GM23338 (cell line): ENCODE measurements at regions not wholly inside any gene's neighbourhood (a gene's known extent, or its start where the extent isn't known, plus 50 kb on each side); places are given as distances from the start of the nearest gene placed in this dataset.

Source experiments
- ATAC-seq: fragments of 200-7000 bp; cut with Tn5 transposase; 3 replicates; pipeline ENCODE4 v1.9.1; 2020
- DNase-seq: peaks from one replicate; pipeline ENCODE4 v3.0.0-alpha.2; 2015; ENCODE audit warnings: low spot score
- H2AFZ ChIP-seq: fragments of 200-600 bp; sonication (generic); 2 replicates; pipeline ENCODE4 v1.8.0; 2016; ENCODE audit warnings: antibody characterized with exemption, mild to moderate bottlenecking, moderate library complexity
- H3F3A ChIP-seq: fragments of 200-600 bp; sonication (generic); replicated peaks from 2 replicates; pipeline ENCODE4 v1.8.0; 2017; ENCODE audit warnings: antibody characterized with exemption, mixed run types, low read depth
- H3K27ac ChIP-seq: fragments of 200-600 bp; sonication (generic); 2 replicates; pipeline ENCODE4 v1.6.1; 2016; ENCODE audit warnings: low read depth
- H3K27me3 ChIP-seq: fragments of 200-600 bp; sonication (generic); 2 replicates; pipeline ENCODE4 v1.8.0; 2016; ENCODE audit warnings: mild to moderate bottlenecking, mixed run types, moderate library complexity; ENCODE audit not compliant: insufficient read depth
- H3K36me3 ChIP-seq: fragments of 200-600 bp; sonication (generic); 2 replicates; pipeline ENCODE4 v1.8.0; 2016; ENCODE audit warnings: mild to moderate bottlenecking; ENCODE audit not compliant: insufficient read depth
- H3K4me1 ChIP-seq: fragments of 200-600 bp; sonication (generic); 2 replicates; pipeline ENCODE4 v1.8.0; 2016; ENCODE audit warnings: mild to moderate bottlenecking, moderate library complexity; ENCODE audit not compliant: insufficient read depth
- H3K4me2 ChIP-seq: fragments of 200-600 bp; sonication (generic); 2 replicates; pipeline ENCODE4 v1.7.1; 2017; ENCODE audit warnings: mixed run types
- H3K4me3 ChIP-seq: fragments of 200-600 bp; sonication (generic); 2 replicates; pipeline ENCODE4 v1.6.1; 2016; ENCODE audit warnings: mixed run types
- H3K79me2 ChIP-seq: fragments of 200-600 bp; sonication (generic); replicated peaks from 2 replicates; pipeline ENCODE4 v1.8.0; 2017; ENCODE audit warnings: mild to moderate bottlenecking; ENCODE audit not compliant: insufficient read depth
- H3K9me2 ChIP-seq: fragments of 200-600 bp; sonication (generic); 2 replicates; pipeline ENCODE4 v1.8.0; 2017; ENCODE audit not compliant: insufficient read depth
- H4K20me1 ChIP-seq: fragments of 200-600 bp; sonication (generic); replicated peaks from 2 replicates; pipeline ENCODE4 v1.8.0; 2017; ENCODE audit warnings: mild to moderate bottlenecking; ENCODE audit not compliant: insufficient read depth
- H3K27ac Mint-ChIP-seq: 2 replicates; pipeline ENCODE4 v1.8.0; 2020; ENCODE audit warnings: inconsistent platforms, mild to moderate bottlenecking, moderate library complexity, mixed read lengths
- H3K27me3 Mint-ChIP-seq: 3 replicates; pipeline ENCODE4 v1.8.0; 2022; ENCODE audit warnings: low read depth, mild to moderate bottlenecking, moderate library complexity, mixed read lengths, inconsistent platforms; ENCODE audit not compliant: insufficient read depth, poor library complexity
- H3K36me3 Mint-ChIP-seq: 3 replicates; pipeline ENCODE4 v1.8.0; 2021; ENCODE audit warnings: low read depth, mild to moderate bottlenecking, inconsistent platforms, moderate library complexity, mixed read lengths
- H3K4me1 Mint-ChIP-seq: 3 replicates; pipeline ENCODE4 v1.8.0; 2020; ENCODE audit warnings: mild to moderate bottlenecking, inconsistent platforms, mixed read lengths
- H3K4me3 Mint-ChIP-seq: 3 replicates; pipeline ENCODE4 v1.8.0; 2021; ENCODE audit warnings: moderate library complexity, mild to moderate bottlenecking, inconsistent platforms, mixed read lengths
- H3K9me3 Mint-ChIP-seq: 3 replicates; pipeline ENCODE4 v1.8.0; 2020; ENCODE audit warnings: moderate library complexity, mild to moderate bottlenecking, inconsistent platforms, mixed read lengths
- CREB1 ChIP-seq: fragments of 250-450 bp; sonication (Bioruptor Pico); IDR thresholded peaks from 2 replicates; pipeline ENCODE4 v1.5.0; 2020; ENCODE audit warnings: low read depth, mild to moderate bottlenecking, moderate library complexity
- CTCF ChIP-seq, 2 experiments: fragments of 200-600 bp in 1 of 2; sonication (generic) in 1 of 2; conservative IDR thresholded peaks; 2 replicates each; pipeline versions ENCODE4 v1.5.1 to v1.6.1; 2016 to 2017; ENCODE audit warnings: antibody characterized with exemption in 2 of 2, low read depth in 2 of 2, mild to moderate bottlenecking in 2 of 2, moderate library complexity in 1 of 2
- EZH2 ChIP-seq: fragments of 200-600 bp; sonication (generic); IDR thresholded peaks from one replicate; pipeline ENCODE4 v1.8.0; 2017; ENCODE audit warnings: antibody characterized with exemption, mild to moderate bottlenecking, low read depth; ENCODE audit not compliant: unreplicated experiment
- POLR2AphosphoS5 ChIP-seq: IDR thresholded peaks from 2 replicates; pipeline ENCODE4 v1.6.1; 2016; ENCODE audit warnings: antibody characterized with exemption, low read depth
- STAT1 ChIP-seq: IDR thresholded peaks from one replicate; pipeline ENCODE4 v1.6.1; 2016; ENCODE audit warnings: antibody characterized with exemption; ENCODE audit not compliant: unreplicated experiment
- ZNF114 ChIP-seq: fragments of 250-450 bp; sonication (Bioruptor Pico); IDR thresholded peaks from 2 replicates; pipeline ENCODE4 v1.5.0; 2020; ENCODE audit warnings: mild to moderate bottlenecking, moderate library complexity
- TF ChIP-seq, protein P1 (sequence below): IDR thresholded peaks from 2 replicates; pipeline ENCODE4 v1.6.1; 2016; ENCODE audit warnings: antibody characterized with exemption
- TF ChIP-seq, protein P2 (sequence below): fragments of 250-450 bp; sonication (Bioruptor Pico); IDR thresholded peaks from 2 replicates; pipeline ENCODE4 v1.5.0; 2020; ENCODE audit warnings: mild to moderate bottlenecking, moderate library complexity

DNA sequence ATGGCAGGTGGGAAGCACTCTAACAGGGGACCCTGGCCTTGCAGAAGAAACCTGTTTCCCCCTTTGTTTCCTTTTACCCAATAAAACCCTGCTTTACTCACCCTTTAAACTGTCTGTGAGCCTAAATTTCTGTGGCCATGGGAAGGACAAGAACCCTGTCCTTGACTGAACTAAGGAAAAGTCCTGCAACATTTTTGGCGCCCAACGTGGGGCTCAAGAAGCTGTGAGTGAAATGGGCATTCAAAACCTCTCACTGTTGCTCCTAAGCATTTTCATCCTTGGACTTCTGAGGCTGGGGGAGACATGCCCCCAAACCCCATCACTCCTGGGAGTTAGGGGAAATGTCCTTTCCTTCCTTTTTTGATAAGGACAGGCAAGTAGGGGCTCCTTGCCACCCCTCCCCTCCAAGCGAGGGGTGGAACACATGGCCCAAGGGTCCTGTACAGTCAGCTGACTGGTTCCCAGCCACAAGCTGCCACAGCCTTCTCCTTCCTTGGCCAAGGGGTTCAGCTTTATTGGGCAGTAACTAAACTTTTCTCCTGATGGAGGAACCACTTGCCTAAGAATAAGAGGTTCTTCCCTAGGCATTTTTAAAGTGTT is 381.6 kb downstream of the KLF5 start:
- Histone ChIP-seq H3K4me2 (no peak overlapping the region), H3K4me3 (no peak overlapping the region), H3K79me2 (no peaks in the 10 kb centered on the region), H3F3A (no peaks in the 10 kb centered on the region), H2AFZ (no peak overlapping the region), H3K4me1 (no peaks in the 10 kb centered on the region), H4K20me1 (no peaks in the 10 kb centered on the region), H3K9me2 (0 out of 2 replicates have a peak, but pooled peaks cover 6% of the 10 kb centered on the region), H3K27me3 (no peaks in the 10 kb centered on the region), H3K36me3 (peaks cover 22% of the 10 kb centered on the region), H3K27ac (no peak overlapping the region)
- H3K9me3 Mint-ChIP-seq = peaks cover 57% of the 10 kb centered on the region
- peak; percentile 54 for DNase-seq
- no peaks in the 10 kb centered on the region for H3K27me3 Mint-ChIP-seq
- H3K36me3 Mint-ChIP-seq = peaks cover 28% of the 10 kb centered on the region
- TF ChIP-seq STAT1 (no peak), POLR2AphosphoS5 (no peak)
- TF ChIP-seq, protein P1, sequence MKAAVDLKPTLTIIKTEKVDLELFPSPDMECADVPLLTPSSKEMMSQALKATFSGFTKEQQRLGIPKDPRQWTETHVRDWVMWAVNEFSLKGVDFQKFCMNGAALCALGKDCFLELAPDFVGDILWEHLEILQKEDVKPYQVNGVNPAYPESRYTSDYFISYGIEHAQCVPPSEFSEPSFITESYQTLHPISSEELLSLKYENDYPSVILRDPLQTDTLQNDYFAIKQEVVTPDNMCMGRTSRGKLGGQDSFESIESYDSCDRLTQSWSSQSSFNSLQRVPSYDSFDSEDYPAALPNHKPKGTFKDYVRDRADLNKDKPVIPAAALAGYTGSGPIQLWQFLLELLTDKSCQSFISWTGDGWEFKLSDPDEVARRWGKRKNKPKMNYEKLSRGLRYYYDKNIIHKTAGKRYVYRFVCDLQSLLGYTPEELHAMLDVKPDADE = no peak
- H3K4me1 Mint-ChIP-seq = no peaks in the 10 kb centered on the region
- H3K27ac Mint-ChIP-seq = no peak overlapping the region
- no peak for ATAC-seq
- H3K4me3 Mint-ChIP-seq = no peak overlapping the region

DNA sequence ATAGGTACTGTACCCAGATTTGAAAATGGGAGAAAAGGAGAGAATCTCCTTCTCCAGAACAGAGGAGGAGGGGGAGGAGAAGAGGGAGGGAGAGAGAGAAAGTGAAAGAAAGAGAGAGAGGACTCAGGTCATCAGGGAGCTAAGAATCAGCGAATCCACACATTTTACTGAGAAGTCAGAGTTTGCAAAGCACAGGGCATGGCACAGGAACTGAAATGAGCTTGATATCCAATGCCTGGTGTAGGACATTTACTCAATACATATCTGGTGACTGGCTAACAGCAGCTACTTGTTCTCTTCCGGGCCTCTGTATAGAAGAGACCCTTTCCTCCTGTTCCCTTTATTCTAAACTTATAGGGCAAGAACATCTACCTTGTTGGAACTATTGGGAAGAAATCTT is 375.1 kb downstream of the KLF5 start:
- H2AFZ ChIP-seq = no peak overlapping the region
- H3K4me1 Mint-ChIP-seq = no peaks in the 10 kb centered on the region
- no peak for ATAC-seq

DNA sequence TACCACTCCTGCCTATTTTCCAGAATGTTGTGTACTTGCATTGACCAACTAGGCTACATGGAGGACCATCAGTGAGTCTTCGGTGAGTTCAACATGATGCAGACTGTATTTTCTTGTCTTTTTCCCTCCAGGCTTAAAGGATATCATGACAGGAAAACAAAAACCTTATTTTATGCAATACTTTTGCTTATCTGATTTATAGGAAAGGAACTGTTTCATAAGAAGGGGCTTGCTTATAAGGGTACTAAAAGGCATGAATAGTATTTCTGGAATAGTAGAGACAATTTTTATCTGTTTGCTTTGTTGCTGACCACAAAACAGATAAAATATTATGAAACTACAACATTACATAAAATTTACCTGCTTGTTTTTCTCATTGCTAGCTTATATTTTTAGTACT is 374.7 kb downstream of the KLF5 start:
- no peaks in the 10 kb centered on the region for H3K4me1 Mint-ChIP-seq
- no peak overlapping the region for H3K4me2 ChIP-seq
- H3K9me3 Mint-ChIP-seq = peaks cover 10% of the 10 kb centered on the region
- TF ChIP-seq, protein P2, sequence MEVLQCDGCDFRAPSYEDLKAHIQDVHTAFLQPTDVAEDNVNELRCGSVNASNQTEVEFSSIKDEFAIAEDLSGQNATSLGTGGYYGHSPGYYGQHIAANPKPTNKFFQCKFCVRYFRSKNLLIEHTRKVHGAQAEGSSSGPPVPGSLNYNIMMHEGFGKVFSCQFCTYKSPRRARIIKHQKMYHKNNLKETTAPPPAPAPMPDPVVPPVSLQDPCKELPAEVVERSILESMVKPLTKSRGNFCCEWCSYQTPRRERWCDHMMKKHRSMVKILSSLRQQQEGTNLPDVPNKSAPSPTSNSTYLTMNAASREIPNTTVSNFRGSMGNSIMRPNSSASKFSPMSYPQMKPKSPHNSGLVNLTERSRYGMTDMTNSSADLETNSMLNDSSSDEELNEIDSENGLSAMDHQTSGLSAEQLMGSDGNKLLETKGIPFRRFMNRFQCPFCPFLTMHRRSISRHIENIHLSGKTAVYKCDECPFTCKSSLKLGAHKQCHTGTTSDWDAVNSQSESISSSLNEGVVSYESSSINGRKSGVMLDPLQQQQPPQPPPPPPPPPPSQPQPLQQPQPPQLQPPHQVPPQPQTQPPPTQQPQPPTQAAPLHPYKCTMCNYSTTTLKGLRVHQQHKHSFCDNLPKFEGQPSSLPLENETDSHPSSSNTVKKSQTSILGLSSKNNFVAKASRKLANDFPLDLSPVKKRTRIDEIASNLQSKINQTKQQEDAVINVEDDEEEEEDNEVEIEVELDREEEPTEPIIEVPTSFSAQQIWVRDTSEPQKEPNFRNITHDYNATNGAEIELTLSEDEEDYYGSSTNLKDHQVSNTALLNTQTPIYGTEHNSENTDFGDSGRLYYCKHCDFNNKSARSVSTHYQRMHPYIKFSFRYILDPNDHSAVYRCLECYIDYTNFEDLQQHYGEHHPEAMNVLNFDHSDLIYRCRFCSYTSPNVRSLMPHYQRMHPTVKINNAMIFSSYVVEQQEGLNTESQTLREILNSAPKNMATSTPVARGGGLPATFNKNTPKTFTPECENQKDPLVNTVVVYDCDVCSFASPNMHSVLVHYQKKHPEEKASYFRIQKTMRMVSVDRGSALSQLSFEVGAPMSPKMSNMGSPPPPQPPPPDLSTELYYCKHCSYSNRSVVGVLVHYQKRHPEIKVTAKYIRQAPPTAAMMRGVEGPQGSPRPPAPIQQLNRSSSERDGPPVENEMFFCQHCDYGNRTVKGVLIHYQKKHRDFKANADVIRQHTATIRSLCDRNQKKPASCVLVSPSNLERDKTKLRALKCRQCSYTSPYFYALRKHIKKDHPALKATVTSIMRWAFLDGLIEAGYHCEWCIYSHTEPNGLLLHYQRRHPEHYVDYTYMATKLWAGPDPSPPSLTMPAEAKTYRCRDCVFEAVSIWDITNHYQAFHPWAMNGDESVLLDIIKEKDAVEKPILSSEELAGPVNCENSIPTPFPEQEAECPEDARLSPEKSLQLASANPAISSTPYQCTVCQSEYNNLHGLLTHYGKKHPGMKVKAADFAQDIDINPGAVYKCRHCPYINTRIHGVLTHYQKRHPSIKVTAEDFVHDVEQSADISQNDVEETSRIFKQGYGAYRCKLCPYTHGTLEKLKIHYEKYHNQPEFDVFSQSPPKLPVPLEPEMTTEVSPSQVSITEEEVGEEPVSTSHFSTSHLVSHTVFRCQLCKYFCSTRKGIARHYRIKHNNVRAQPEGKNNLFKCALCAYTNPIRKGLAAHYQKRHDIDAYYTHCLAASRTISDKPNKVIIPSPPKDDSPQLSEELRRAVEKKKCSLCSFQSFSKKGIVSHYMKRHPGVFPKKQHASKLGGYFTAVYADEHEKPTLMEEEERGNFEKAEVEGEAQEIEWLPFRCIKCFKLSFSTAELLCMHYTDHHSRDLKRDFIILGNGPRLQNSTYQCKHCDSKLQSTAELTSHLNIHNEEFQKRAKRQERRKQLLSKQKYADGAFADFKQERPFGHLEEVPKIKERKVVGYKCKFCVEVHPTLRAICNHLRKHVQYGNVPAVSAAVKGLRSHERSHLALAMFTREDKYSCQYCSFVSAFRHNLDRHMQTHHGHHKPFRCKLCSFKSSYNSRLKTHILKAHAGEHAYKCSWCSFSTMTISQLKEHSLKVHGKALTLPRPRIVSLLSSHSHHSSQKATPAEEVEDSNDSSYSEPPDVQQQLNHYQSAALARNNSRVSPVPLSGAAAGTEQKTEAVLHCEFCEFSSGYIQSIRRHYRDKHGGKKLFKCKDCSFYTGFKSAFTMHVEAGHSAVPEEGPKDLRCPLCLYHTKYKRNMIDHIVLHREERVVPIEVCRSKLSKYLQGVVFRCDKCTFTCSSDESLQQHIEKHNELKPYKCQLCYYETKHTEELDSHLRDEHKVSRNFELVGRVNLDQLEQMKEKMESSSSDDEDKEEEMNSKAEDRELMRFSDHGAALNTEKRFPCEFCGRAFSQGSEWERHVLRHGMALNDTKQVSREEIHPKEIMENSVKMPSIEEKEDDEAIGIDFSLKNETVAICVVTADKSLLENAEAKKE = no peak
- no peak for TF ChIP-seq CTCF (conservative IDR thresholded peaks at IDR 0.05; ENCODE audit: low read depth in 2 of 2)
- no peak for TF ChIP-seq STAT1
- no peak for TF ChIP-seq CREB1 (CRISPR knock-in tag)

More for the DNA sequence above, 375.1 kb downstream of the KLF5 start:
- Histone ChIP-seq H3F3A (no peaks in the 10 kb centered on the region), H3K4me2 (no peak overlapping the region), H3K27me3 (no peaks in the 10 kb centered on the region), H3K9me2 (peaks cover 16% of the 10 kb centered on the region; the same call in 1 of the 2 replicates), H3K4me3 (no peak overlapping the region), H3K36me3 (no peaks in the 10 kb centered on the region), H4K20me1 (no peaks in the 10 kb centered on the region), H3K79me2 (no peaks in the 10 kb centered on the region), H3K27ac (no peak overlapping the region), H3K4me1 (no peaks in the 10 kb centered on the region)
- H3K9me3 Mint-ChIP-seq = peaks cover 11% of the 10 kb centered on the region
- H3K27me3 Mint-ChIP-seq = no peaks in the 10 kb centered on the region
- no peak overlapping the region for H3K4me3 Mint-ChIP-seq
- DNase-seq = no peak
- peaks cover 9% of the 10 kb centered on the region; the same call in 2 of the 3 replicates for H3K36me3 Mint-ChIP-seq
- TF ChIP-seq ZNF114 (CRISPR knock-in tag) = no peak
- no peak for TF ChIP-seq CREB1 (CRISPR knock-in tag)
- no peak for TF ChIP-seq EZH2
- no peak overlapping the region for H3K27ac Mint-ChIP-seq

More for the DNA sequence above, 374.7 kb downstream of the KLF5 start:
- no peak overlapping the region for H3K27ac ChIP-seq
- H3K4me1 ChIP-seq = no peaks in the 10 kb centered on the region
- no peak for DNase-seq
- no peaks in the 10 kb centered on the region for H3K79me2 ChIP-seq
- no peaks in the 10 kb centered on the region for H3K27me3 ChIP-seq
- no peaks in the 10 kb centered on the region for H3F3A ChIP-seq
- Mint-ChIP-seq H3K27ac (no peak overlapping the region), H3K4me3 (no peak overlapping the region), H3K36me3 (peaks cover 9% of the 10 kb centered on the region; the same call in 2 of the 3 replicates), H3K27me3 (no peaks in the 10 kb centered on the region)
- H4K20me1 ChIP-seq = no peaks in the 10 kb centered on the region
- peaks cover 16% of the 10 kb centered on the region; the same call in 1 of the 2 replicates for H3K9me2 ChIP-seq
- H3K4me3 ChIP-seq = no peak overlapping the region
- H3K36me3 ChIP-seq = no peaks in the 10 kb centered on the region
- no peak overlapping the region for H2AFZ ChIP-seq
- ATAC-seq = no peak
